Mesenchymal stem cell (in vitro differentiated cells and primary cell): ENCODE measurements at regions not wholly inside any gene's neighbourhood (a gene's known extent, or its start where the extent isn't known, plus 50 kb on each side); places are given as distances from the start of the nearest gene placed in this dataset.

Source experiments
- DNase-seq: peaks from one replicate; pipeline ENCODE4 v3.0.0-alpha.2; 2013
- H2AFZ ChIP-seq: one replicate; pipeline ENCODE4 v1.6.1; 2013; ENCODE audit warnings: low read depth, mild to moderate bottlenecking, control low read depth, inconsistent platforms, low read length, moderate library complexity
- H2AK5ac ChIP-seq: 2 replicates; pipeline ENCODE4 v1.6.1; 2013; ENCODE audit warnings: low read length, moderate library complexity, mild to moderate bottlenecking, inconsistent platforms; ENCODE audit not compliant: severe bottlenecking
- H2BK120ac ChIP-seq: one replicate; pipeline ENCODE4 v1.6.1; 2013; ENCODE audit warnings: low read depth, mild to moderate bottlenecking, inconsistent platforms, low read length, moderate library complexity
- H2BK12ac ChIP-seq, 2 experiments: one replicate each; pipeline ENCODE4 v1.6.1; 2013; ENCODE audit warnings: inconsistent platforms in 2 of 2, low read length in 2 of 2, mild to moderate bottlenecking in 2 of 2, moderate library complexity in 2 of 2, control low read depth in 1 of 2
- H2BK15ac ChIP-seq: one replicate; pipeline ENCODE4 v1.6.1; 2013; ENCODE audit warnings: mild to moderate bottlenecking, low read depth, inconsistent platforms; ENCODE audit not compliant: poor library complexity, severe bottlenecking
- H2BK5ac ChIP-seq: 2 replicates; pipeline ENCODE4 v1.6.1; 2013; ENCODE audit warnings: low read depth, mild to moderate bottlenecking, low read length, control low read depth, inconsistent platforms; ENCODE audit not compliant: poor library complexity, severe bottlenecking
- H3K14ac ChIP-seq, 2 experiments: one replicate each; pipeline ENCODE4 v1.6.1; 2013; ENCODE audit warnings: inconsistent platforms in 2 of 2, low read length in 2 of 2, control low read depth in 1 of 2, mild to moderate bottlenecking in 1 of 2, moderate library complexity in 1 of 2
- H3K18ac ChIP-seq, 2 experiments: one replicate each; pipeline ENCODE4 v1.6.1; 2013; ENCODE audit warnings: inconsistent platforms in 2 of 2, low read length in 2 of 2, control low read depth in 1 of 2, low read depth in 1 of 2, mild to moderate bottlenecking in 1 of 2
- H3K23ac ChIP-seq, 2 experiments: one replicate each; pipeline ENCODE4 v1.6.1; 2013; ENCODE audit warnings: inconsistent platforms in 2 of 2, low read length in 2 of 2, mild to moderate bottlenecking in 2 of 2, moderate library complexity in 2 of 2, control low read depth in 1 of 2
- H3K27ac ChIP-seq: 2 replicates; pipeline ENCODE4 v1.5.1; 2013; ENCODE audit warnings: mild to moderate bottlenecking, moderate library complexity, low read length, control low read depth, inconsistent platforms; ENCODE audit not compliant: poor library complexity, severe bottlenecking
- H3K27me3 ChIP-seq, 2 experiments: 2 replicates each; pipeline versions ENCODE4 v1.6.1 to v1.7.0; 2013; ENCODE audit warnings: low read length in 2 of 2, mild to moderate bottlenecking in 2 of 2, moderate library complexity in 2 of 2, control low read depth in 1 of 2, inconsistent platforms in 1 of 2; ENCODE audit not compliant: control insufficient read depth in 1 of 2, insufficient read depth in 1 of 2
- H3K36me3 ChIP-seq, 2 experiments: 2 replicates each; pipeline versions ENCODE4 v1.6.1 to v1.7.0; 2013; ENCODE audit warnings: low read length in 2 of 2, control low read depth in 1 of 2, inconsistent platforms in 1 of 2, low read depth in 1 of 2, mild to moderate bottlenecking in 1 of 2; ENCODE audit not compliant: insufficient read depth in 2 of 2, control insufficient read depth in 1 of 2
- H3K4ac ChIP-seq, 2 experiments: one replicate each; pipeline ENCODE4 v1.6.1; 2013; ENCODE audit warnings: inconsistent platforms in 2 of 2, low read length in 2 of 2, mild to moderate bottlenecking in 2 of 2, moderate library complexity in 2 of 2, control low read depth in 1 of 2, low read depth in 1 of 2
- H3K4me1 ChIP-seq: 2 replicates; pipeline ENCODE4 v1.6.1; 2013; ENCODE audit warnings: low read depth, low read length, control low read depth; ENCODE audit not compliant: control insufficient read depth, insufficient read depth
- H3K4me2 ChIP-seq: 2 replicates; pipeline ENCODE4 v1.6.1; 2013; ENCODE audit warnings: low read length, mild to moderate bottlenecking, inconsistent platforms; ENCODE audit not compliant: poor library complexity, severe bottlenecking
- H3K4me3 ChIP-seq, 2 experiments: 2 replicates each; pipeline versions ENCODE4 v1.5.1 to v1.7.0; 2013; ENCODE audit warnings: low read length in 2 of 2, mild to moderate bottlenecking in 2 of 2, control low read depth in 1 of 2, low read depth in 1 of 2; ENCODE audit not compliant: insufficient read depth in 1 of 2
- H3K79me1 ChIP-seq: replicated peaks from 2 replicates; pipeline ENCODE4 v1.6.1; 2013; ENCODE audit warnings: mild to moderate bottlenecking, control low read depth, low read length, inconsistent platforms; ENCODE audit not compliant: poor library complexity, severe bottlenecking
- H3K9ac ChIP-seq: 2 replicates; pipeline ENCODE4 v1.7.0; 2013; ENCODE audit warnings: mild to moderate bottlenecking, low read length, moderate library complexity
- H3K9me3 ChIP-seq: 2 replicates; pipeline ENCODE4 v1.7.0; 2013; ENCODE audit warnings: mild to moderate bottlenecking, low read length; ENCODE audit not compliant: control insufficient read depth
- H4K8ac ChIP-seq: one replicate; pipeline ENCODE4 v1.6.1; 2013; ENCODE audit warnings: inconsistent platforms, mild to moderate bottlenecking, low read length, moderate library complexity
- H4K91ac ChIP-seq: one replicate; pipeline ENCODE4 v1.6.1; 2013; ENCODE audit warnings: mild to moderate bottlenecking, low read length, inconsistent platforms
- WGBS: methylation state at CpG from one replicate; pipeline ENCODE4 v1.1.7; 2013; ENCODE audit warnings: mixed read lengths; 5-methylcytosine and 5-hydroxymethylcytosine counted together

DNA sequence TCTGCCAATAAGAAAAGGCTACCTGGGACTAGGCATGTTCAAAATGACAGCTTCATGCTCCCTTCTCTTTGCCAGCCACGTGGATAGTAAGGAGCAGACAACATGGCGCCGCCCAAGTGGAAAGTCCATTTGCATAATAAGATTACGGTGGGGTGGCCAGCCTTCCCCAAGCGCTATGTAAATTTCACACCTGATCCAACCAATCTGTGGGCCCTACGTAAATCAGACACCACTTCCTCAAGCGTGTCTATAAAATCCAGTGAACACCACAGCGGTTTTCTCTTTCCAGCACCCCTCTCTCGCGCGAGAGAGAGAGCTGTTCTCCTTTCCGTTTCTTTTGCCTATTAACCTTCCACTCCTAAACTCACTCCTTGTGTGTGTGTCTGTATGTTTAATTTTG is 140.3 kb upstream of the ERCC4 start:
- Histone ChIP-seq H2AK5ac (no peak overlapping the region), H3K18ac (no peak overlapping the region)

DNA sequence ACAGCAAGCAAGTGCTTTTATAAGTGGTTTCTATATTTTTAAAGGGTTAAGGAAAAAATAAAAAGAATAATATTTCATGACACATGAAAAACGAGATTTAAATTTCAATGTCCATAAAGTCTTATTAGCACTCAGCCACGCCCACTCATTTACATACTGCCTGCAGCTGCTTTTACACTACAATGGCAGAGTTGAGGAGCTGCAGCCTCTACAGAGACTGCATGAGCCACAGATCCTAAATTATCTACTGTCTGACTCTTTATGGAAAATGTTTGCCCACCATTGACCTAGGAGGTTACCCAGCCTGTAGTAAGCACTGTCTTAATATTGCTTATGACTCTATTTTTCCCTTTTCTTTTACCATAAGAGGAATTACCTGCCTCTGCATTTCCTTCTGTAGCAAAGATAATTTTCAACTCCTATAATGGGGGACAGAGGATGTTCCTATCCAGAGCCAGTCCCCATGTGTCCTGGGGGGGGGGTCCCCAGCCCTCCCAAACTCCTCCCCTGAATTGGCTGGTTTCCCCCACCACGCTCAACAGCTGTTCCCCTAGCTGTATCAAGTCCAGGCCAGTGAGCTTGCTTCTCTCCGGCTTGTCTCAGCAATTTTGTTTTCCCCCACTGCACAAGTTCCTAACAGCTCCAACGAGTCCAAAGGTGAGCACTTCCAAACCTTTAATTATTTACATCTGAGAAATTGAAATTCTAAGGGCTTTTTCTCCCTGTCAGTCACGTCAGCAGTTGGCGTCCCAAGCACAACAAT is 139.4 kb upstream of the ERCC4 start:
- Histone ChIP-seq H4K91ac (no peak overlapping the region), H3K23ac (no peak overlapping the region), H3K4ac (no peak overlapping the region), H3K36me3 (no peaks in the 10 kb centered on the region), H2BK5ac (no peak overlapping the region), H3K27ac (no peak overlapping the region), H3K9me3 (peaks cover 3% of the 10 kb centered on the region), H3K18ac (no peak overlapping the region), H3K4me1 (no peaks in the 10 kb centered on the region), H2AK5ac (no peak overlapping the region), H3K14ac (no peak overlapping the region), H3K4me2 (no peak overlapping the region), H3K79me1 (no peaks in the 10 kb centered on the region), H3K9ac (no peak overlapping the region), H3K4me3 (no peak overlapping the region), H2BK15ac (no peak overlapping the region), H2BK12ac (no peak overlapping the region), H2AFZ (no peak overlapping the region), H3K27me3 (no peaks in the 10 kb centered on the region), H4K8ac (no peak overlapping the region), H2BK120ac (no peak overlapping the region)
- 41% methylated on average over 7 of the region's 7 CpGs for WGBS
- DNase-seq: no peak

More for the DNA sequence above, 140.3 kb upstream of the ERCC4 start:
- Histone ChIP-seq H2BK5ac (no peak overlapping the region), H2BK120ac (no peak overlapping the region), H3K4me3 (no peak overlapping the region), H2BK15ac (no peak overlapping the region), H4K91ac (no peak overlapping the region), H3K23ac (no peak overlapping the region), H4K8ac (no peak overlapping the region), H3K27me3 (no peaks in the 10 kb centered on the region), H3K27ac (no peak overlapping the region), H3K36me3 (no peaks in the 10 kb centered on the region), H3K4ac (no peak overlapping the region), H3K14ac (no peak overlapping the region), H2BK12ac (no peak overlapping the region), H2AFZ (no peak overlapping the region), H3K9ac (no peak overlapping the region), H3K4me1 (no peaks in the 10 kb centered on the region), H3K79me1 (no peaks in the 10 kb centered on the region), H3K9me3 (peaks cover 3% of the 10 kb centered on the region), H3K4me2 (no peak overlapping the region)
- WGBS: 84% methylated on average over 8 of the region's 12 CpGs
- no peak for DNase-seq

DNA sequence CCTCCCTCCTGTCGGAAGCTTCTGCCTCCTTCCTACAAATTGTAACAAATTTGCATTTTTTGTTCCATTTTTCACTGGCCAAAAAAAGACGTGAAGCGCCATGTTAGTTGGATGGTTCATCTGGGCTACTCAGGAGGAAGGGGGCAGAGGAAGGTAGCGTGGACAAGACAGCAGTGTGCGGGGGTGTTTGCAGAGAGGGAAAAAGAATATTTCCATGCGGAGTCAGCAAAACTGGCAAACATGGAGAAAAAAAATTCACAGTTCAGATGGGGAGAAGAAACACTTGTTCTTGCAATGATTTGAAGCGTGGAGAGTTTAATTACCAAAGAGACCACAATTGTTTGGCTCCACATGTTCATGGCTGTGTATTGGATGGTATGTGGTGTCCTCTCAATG is 138.8 kb upstream of the ERCC4 start:
- no peak overlapping the region for H3K9ac ChIP-seq
- DNase-seq: no peak

DNA sequence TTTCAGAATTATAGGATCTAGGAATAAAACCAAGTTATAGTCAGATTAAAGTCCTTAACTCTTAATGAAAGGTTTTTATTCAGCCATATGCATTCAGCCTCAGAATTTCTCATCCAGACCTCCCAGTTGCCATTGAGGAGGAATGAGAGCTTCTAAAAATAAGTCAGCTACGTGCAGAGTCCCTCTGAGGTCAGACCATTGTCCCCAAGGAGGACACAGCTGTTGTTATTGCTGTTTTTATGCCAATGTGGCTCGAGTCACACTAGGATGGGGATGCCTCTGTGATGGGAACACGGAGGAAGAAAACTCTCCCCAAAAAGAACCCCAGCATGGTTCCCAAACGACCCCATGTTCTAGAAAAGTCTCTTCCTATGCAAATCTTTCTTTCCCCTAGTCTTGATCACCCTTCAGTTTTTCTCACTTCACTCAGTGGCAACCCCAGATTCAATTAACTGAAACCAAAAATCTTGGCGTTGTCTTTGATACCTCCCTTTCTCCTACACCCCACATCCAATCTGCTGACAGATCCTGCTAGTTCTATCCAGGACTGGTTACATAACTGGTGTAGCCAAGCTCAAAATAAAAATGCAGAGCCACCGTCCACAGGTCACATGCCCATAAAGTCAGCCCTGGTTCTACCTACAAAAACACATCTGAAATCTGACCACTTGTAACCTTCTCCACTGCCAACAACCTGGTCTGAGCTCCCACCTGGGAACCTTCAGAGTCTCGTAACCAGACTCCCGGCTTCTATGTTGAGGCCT is 138.2 kb upstream of the ERCC4 start:
- Histone ChIP-seq H2AK5ac (no peak overlapping the region), H3K23ac (no peak overlapping the region), H4K8ac (no peak overlapping the region)

More for the DNA sequence above, 138.8 kb upstream of the ERCC4 start:
- no peak overlapping the region for H4K91ac ChIP-seq
- H2BK120ac ChIP-seq: no peak overlapping the region
- no peak overlapping the region for H3K4ac ChIP-seq
- WGBS: 89% methylated on average over 7 of the region's 7 CpGs
- no peaks in the 10 kb centered on the region for H3K27me3 ChIP-seq
- H3K27ac ChIP-seq: no peak overlapping the region
- H2BK12ac ChIP-seq: no peak overlapping the region
- H3K18ac ChIP-seq: no peak overlapping the region
- no peak overlapping the region for H3K4me3 ChIP-seq
- H3K14ac ChIP-seq: no peak overlapping the region
- peaks cover 3% of the 10 kb centered on the region for H3K9me3 ChIP-seq
- H2AFZ ChIP-seq: no peak overlapping the region
- no peak overlapping the region for H2AK5ac ChIP-seq
- H4K8ac ChIP-seq: no peak overlapping the region
- H3K36me3 ChIP-seq: no peaks in the 10 kb centered on the region
- H2BK5ac ChIP-seq: no peak overlapping the region
- no peaks in the 10 kb centered on the region for H3K4me1 ChIP-seq
- H3K23ac ChIP-seq: no peak overlapping the region
- H2BK15ac ChIP-seq: no peak overlapping the region
- no peak overlapping the region for H3K4me2 ChIP-seq
- H3K79me1 ChIP-seq: no peaks in the 10 kb centered on the region

More for the DNA sequence above, 138.2 kb upstream of the ERCC4 start:
- Histone ChIP-seq H2BK5ac (no peak overlapping the region), H3K4ac (no peak overlapping the region), H3K18ac (no peak overlapping the region), H3K36me3 (no peaks in the 10 kb centered on the region), H2BK12ac (no peak overlapping the region), H3K27me3 (no peaks in the 10 kb centered on the region), H3K27ac (no peak overlapping the region), H2BK15ac (no peak overlapping the region), H3K9ac (no peak overlapping the region), H3K14ac (no peak overlapping the region), H3K9me3 (peaks cover 3% of the 10 kb centered on the region), H4K91ac (no peak overlapping the region), H3K79me1 (no peaks in the 10 kb centered on the region), H2AFZ (no peak overlapping the region), H2BK120ac (no peak overlapping the region), H3K4me2 (no peak overlapping the region), H3K4me1 (no peaks in the 10 kb centered on the region), H3K4me3 (no peak overlapping the region)
- WGBS: 50% methylated on average over 8 of the region's 8 CpGs
- DNase-seq: no peak
